NCI-H526 (cell line): ENCODE measurements at regions not wholly inside any gene's neighbourhood (a gene's known extent, or its start where the extent isn't known, plus 50 kb on each side); places are given as distances from the start of the nearest gene placed in this dataset.

Source experiments
- DNase-seq, 2 experiments: peaks; one replicate each; lab custom pipeline; 2025; lab: John Stamatoyannopoulos, UW

GRCh38 chr13:76210262-76210661, 574.1 kb downstream of the LMO7 start:
- no peak for DNase-seq

GRCh38 chr13:76198568-76199163, 562.5 kb downstream of the LMO7 start:
- DNase-seq: no peak

- no peak for DNase-seq
Measured at GRCh38 chr13:76189882-76190519, 553.9 kb downstream of the LMO7 start.

GRCh38 chr13:76175961-76176725, 540.0 kb downstream of the LMO7 start:
- no peak for DNase-seq

GRCh38 chr13:76168661-76169060, 532.5 kb downstream of the LMO7 start:
- DNase-seq: no peak

GRCh38 chr13:76164290-76164689, 528.2 kb downstream of the LMO7 start:
- DNase-seq: no peak

- DNase-seq: no peak
Measured at GRCh38 chr13:76163761-76164160, 527.6 kb downstream of the LMO7 start.

GRCh38 chr13:76160961-76161925, 525.1 kb downstream of the LMO7 start:
- DNase-seq: no peak

GRCh38 chr13:76160506-76160905, 524.4 kb downstream of the LMO7 start:
- DNase-seq: no peak

GRCh38 chr13:76157926-76158325, 521.8 kb downstream of the LMO7 start:
- DNase-seq: no peak

- no peak for DNase-seq
Measured at GRCh38 chr13:76153239-76153638, 517.1 kb downstream of the LMO7 start.

GRCh38 chr13:76148926-76149325, 512.8 kb downstream of the LMO7 start:
- no peak for DNase-seq

- no peak for DNase-seq
Measured at GRCh38 chr13:76148374-76148773, 512.2 kb downstream of the LMO7 start.

- no peak for DNase-seq
Measured at GRCh38 chr13:76132532-76132931, 496.4 kb downstream of the LMO7 start.

- no peak for DNase-seq
Measured at GRCh38 chr13:76131551-76131950, 495.4 kb downstream of the LMO7 start.

- DNase-seq: no peak
Measured at GRCh38 chr13:76129305-76130000, 493.3 kb downstream of the LMO7 start.

- DNase-seq: no peak
Measured at GRCh38 chr13:76127922-76128321, 491.8 kb downstream of the LMO7 start.

GRCh38 chr13:76123548-76123947, 487.4 kb downstream of the LMO7 start:
- DNase-seq: no peak

GRCh38 chr13:76116751-76117360, 480.7 kb downstream of the LMO7 start:
- no peak for DNase-seq

- DNase-seq: no peak
Measured at GRCh38 chr13:76106763-76107162, 470.6 kb downstream of the LMO7 start.

GRCh38 chr13:76094645-76095044, 458.5 kb downstream of the LMO7 start:
- DNase-seq: no peak
